ENCODE measurements at regions not wholly inside any gene's neighbourhood (a gene's known extent, or its start where the extent isn't known, plus 50 kb on each side); places are given as distances from the start of the nearest gene placed in this dataset.

DNA sequence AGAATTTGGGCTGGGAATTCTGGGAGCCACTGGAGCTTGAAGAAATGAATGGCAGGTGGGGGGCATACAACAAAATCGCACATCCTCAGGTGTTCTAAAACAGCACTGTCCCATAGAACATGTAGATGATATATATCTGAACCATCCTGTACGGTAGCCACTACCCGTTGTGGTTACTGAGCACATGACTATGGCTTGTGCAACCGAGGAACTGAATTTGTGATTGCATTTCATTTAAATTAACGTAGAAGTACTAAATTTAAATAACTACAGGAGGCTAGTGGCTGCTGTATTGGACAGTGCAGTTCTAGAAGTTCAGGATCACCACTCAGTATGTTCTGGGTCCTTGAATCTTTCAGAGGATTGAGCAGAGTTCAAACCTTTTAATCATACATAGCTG is 172.4 kb downstream of the PHETA1 start:
- no peak overlapping the region for H2AK5ac ChIP-seq (ENCODE audit: low read length)
- no peak overlapping the region for H2BK12ac ChIP-seq (ENCODE audit: low read length)
- no peak overlapping the region for H3K27ac ChIP-seq (ENCODE audit: low read depth, low read length)
- H3K9ac ChIP-seq (ENCODE audit: low read length): no peak overlapping the region
- no peak overlapping the region for H3K4me2 ChIP-seq (ENCODE audit: low read length)
- H4K8ac ChIP-seq (ENCODE audit: low read depth, low read length): no peak overlapping the region
- no peaks in the 10 kb centered on the region for H3K79me2 ChIP-seq (ENCODE audit: control insufficient read depth, insufficient read depth, low read length, poor library complexity)
- H4K12ac ChIP-seq (ENCODE audit: low read depth, low read length): no peak overlapping the region
- no peak overlapping the region for H3K18ac ChIP-seq (ENCODE audit: low read length)
- no peak overlapping the region for H2BK120ac ChIP-seq (ENCODE audit: insufficient read depth, low read length, poor library complexity)
- no peak overlapping the region for H3K4me3 ChIP-seq (ENCODE audit: low read depth, low read length)
- no peaks in the 10 kb centered on the region for H3K9me3 ChIP-seq (ENCODE audit: insufficient read depth, low read depth, low read length)
- H2BK5ac ChIP-seq (ENCODE audit: low read depth, low read length, poor library complexity): no peak overlapping the region
- WGBS (ENCODE audit: extremely low coverage, insufficient coverage, insufficient read length): no CpG with 5 or more reads among the region's 5 CpGs
- H2AFZ ChIP-seq (ENCODE audit: insufficient read depth, low read length, poor library complexity): no peak overlapping the region
- H3K4me1 ChIP-seq (ENCODE audit: control insufficient read depth in 1 of 2, insufficient read depth in 2 of 2, low read length in 2 of 2): no peaks in the 10 kb centered on the region
- H3K23ac ChIP-seq (ENCODE audit: low read length): no peak overlapping the region
- H3K27me3 ChIP-seq (ENCODE audit: insufficient read depth, low read length): no peaks in the 10 kb centered on the region
- no peak overlapping the region for H3K4ac ChIP-seq (ENCODE audit: low read depth, low read length)
- no peak overlapping the region for H4K91ac ChIP-seq (ENCODE audit: low read depth, low read length)
- no peak overlapping the region for H3K14ac ChIP-seq (ENCODE audit: low read length)
- no peaks in the 10 kb centered on the region for H3K36me3 ChIP-seq (ENCODE audit: control insufficient read depth in 1 of 2, insufficient read depth in 2 of 2, low read length in 2 of 2)
- DNase-seq: no peak
- H3K79me1 ChIP-seq (ENCODE audit: low read length): no peaks in the 10 kb centered on the region

DNA sequence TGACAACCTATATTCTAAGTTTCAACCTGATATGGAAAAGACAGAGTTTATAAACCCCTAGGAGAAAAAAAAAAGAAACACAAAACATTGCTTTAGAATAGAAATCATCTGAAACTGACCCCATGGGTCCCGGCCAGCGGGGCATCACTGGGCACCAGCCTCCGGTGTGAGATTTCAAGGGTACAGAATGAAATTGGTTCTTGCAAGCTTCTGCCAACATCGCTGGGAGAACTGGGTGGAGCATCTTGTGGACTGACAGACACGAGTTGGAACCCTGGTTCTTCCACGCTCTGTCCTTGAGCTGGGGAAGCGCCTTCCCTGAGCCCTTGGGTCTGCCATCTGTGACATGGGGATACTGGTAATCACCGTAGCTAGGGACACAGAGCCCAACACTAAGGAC is 173.6 kb downstream of the PHETA1 start:
- no peak for DNase-seq
- Histone ChIP-seq H3K4me1 (ENCODE audit: control insufficient read depth in 1 of 2, insufficient read depth in 2 of 2, low read length in 2 of 2) (no peaks in the 10 kb centered on the region), H3K79me1 (ENCODE audit: low read length) (no peaks in the 10 kb centered on the region), H2BK120ac (ENCODE audit: insufficient read depth, low read length, poor library complexity) (no peak overlapping the region), H2BK5ac (ENCODE audit: low read depth, low read length, poor library complexity) (no peak overlapping the region), H3K14ac (ENCODE audit: low read length) (no peak overlapping the region), H3K4ac (ENCODE audit: low read depth, low read length) (no peak overlapping the region), H4K12ac (ENCODE audit: low read depth, low read length) (no peak overlapping the region), H3K23ac (ENCODE audit: low read length) (no peak overlapping the region), H3K4me3 (ENCODE audit: low read depth, low read length) (no peak overlapping the region), H2AFZ (ENCODE audit: insufficient read depth, low read length, poor library complexity) (no peak overlapping the region), H2AK5ac (ENCODE audit: low read length) (no peak overlapping the region), H4K8ac (ENCODE audit: low read depth, low read length) (no peak overlapping the region), H2BK12ac (ENCODE audit: low read length) (no peak overlapping the region), H3K9ac (ENCODE audit: low read length) (no peak overlapping the region), H3K27ac (ENCODE audit: low read depth, low read length) (no peak overlapping the region), H3K9me3 (ENCODE audit: insufficient read depth, low read depth, low read length) (no peaks in the 10 kb centered on the region), H3K18ac (ENCODE audit: low read length) (no peak overlapping the region), H3K36me3 (ENCODE audit: control insufficient read depth in 1 of 2, insufficient read depth in 2 of 2, low read length in 2 of 2) (no peaks in the 10 kb centered on the region), H4K91ac (ENCODE audit: low read depth, low read length) (no peak overlapping the region), H3K27me3 (ENCODE audit: insufficient read depth, low read length) (no peaks in the 10 kb centered on the region), H3K79me2 (ENCODE audit: control insufficient read depth, insufficient read depth, low read length, poor library complexity) (no peaks in the 10 kb centered on the region), H3K4me2 (ENCODE audit: low read length) (no peak overlapping the region)
- no CpG with 5 or more reads among the region's 8 CpGs for WGBS (ENCODE audit: extremely low coverage, insufficient coverage, insufficient read length)

DNA sequence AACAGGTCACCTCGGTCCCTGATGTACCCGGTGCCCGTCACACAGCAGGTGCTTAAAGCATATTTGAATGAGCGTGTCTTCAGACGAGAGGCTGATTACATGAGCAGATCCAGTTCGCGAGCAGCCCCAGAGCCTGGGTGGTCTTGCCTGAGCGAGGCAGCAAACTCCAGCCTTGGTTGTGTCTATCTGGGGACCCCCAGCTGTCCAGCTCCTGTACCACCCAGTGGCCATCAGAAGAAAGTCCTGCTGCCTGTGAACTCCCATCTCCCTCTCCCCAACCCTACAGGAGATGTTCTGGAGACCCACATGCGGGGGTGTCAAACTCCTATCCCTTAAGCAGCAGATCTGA is 174.2 kb downstream of the PHETA1 start:
- WGBS (ENCODE audit: extremely low coverage, insufficient coverage, insufficient read length): no CpG with 5 or more reads among the region's 9 CpGs
- Histone ChIP-seq H4K8ac (ENCODE audit: low read depth, low read length) (no peak overlapping the region), H2AK5ac (ENCODE audit: low read length) (no peak overlapping the region), H3K36me3 (ENCODE audit: control insufficient read depth in 1 of 2, insufficient read depth in 2 of 2, low read length in 2 of 2) (no peaks in the 10 kb centered on the region), H3K79me2 (ENCODE audit: control insufficient read depth, insufficient read depth, low read length, poor library complexity) (no peaks in the 10 kb centered on the region), H3K14ac (ENCODE audit: low read length) (no peak overlapping the region), H2AFZ (ENCODE audit: insufficient read depth, low read length, poor library complexity) (no peak overlapping the region), H2BK12ac (ENCODE audit: low read length) (no peak overlapping the region), H3K27ac (ENCODE audit: low read depth, low read length) (no peak overlapping the region), H3K23ac (ENCODE audit: low read length) (no peak overlapping the region), H3K9ac (ENCODE audit: low read length) (no peak overlapping the region), H3K18ac (ENCODE audit: low read length) (no peak overlapping the region), H3K4ac (ENCODE audit: low read depth, low read length) (no peak overlapping the region), H4K91ac (ENCODE audit: low read depth, low read length) (no peak overlapping the region), H2BK120ac (ENCODE audit: insufficient read depth, low read length, poor library complexity) (no peak overlapping the region), H3K4me2 (ENCODE audit: low read length) (no peak overlapping the region), H3K4me3 (ENCODE audit: low read depth, low read length) (no peak overlapping the region), H3K79me1 (ENCODE audit: low read length) (no peaks in the 10 kb centered on the region), H4K12ac (ENCODE audit: low read depth, low read length) (no peak overlapping the region), H2BK5ac (ENCODE audit: low read depth, low read length, poor library complexity) (no peak overlapping the region), H3K4me1 (ENCODE audit: control insufficient read depth in 1 of 2, insufficient read depth in 2 of 2, low read length in 2 of 2) (no peaks in the 10 kb centered on the region), H3K27me3 (ENCODE audit: insufficient read depth, low read length) (no peaks in the 10 kb centered on the region), H3K9me3 (ENCODE audit: insufficient read depth, low read depth, low read length) (no peaks in the 10 kb centered on the region)
- no peak for DNase-seq

DNA sequence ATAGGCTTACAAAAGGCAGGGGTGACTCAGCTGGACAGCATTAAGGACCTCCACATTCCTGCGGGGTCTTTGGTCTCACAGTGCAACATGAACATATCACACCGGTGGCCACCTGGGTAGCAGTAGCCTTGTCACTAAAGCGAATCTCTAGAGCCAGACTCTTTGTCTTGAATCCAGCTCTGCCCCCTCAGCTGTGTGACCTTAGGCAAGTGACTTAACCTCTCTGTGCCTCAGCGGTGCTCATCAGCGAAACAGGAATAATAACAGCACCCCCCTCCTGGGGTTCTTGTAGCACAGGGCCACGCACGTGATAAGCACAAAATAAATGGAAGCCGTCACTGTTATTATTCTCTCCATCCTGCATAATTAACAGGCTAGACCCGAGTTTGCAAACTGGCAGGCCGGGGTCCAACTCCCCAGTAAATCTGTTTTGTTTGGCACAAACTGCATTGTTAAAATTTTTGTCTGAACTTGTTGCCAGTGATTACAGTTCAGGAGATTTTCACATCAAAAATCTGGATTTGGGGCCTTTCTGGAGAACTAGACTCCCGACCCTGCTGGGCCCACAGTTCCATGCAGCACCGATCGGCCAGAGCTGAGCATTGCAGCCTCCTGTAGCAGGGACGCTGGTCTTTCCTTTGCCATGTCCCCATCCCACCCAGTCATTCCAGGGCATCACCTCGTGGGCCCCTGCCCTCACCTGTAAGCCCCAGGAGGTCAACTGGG is 174.8 kb downstream of the PHETA1 start:
- no peaks in the 10 kb centered on the region for H3K9me3 ChIP-seq (ENCODE audit: insufficient read depth, low read depth, low read length)
- no peak overlapping the region for H3K23ac ChIP-seq (ENCODE audit: low read length)
- no peak overlapping the region for H3K14ac ChIP-seq (ENCODE audit: low read length)
- no peak overlapping the region for H3K27ac ChIP-seq (ENCODE audit: low read depth, low read length)
- no peak overlapping the region for H2BK120ac ChIP-seq (ENCODE audit: insufficient read depth, low read length, poor library complexity)
- no peaks in the 10 kb centered on the region for H3K79me1 ChIP-seq (ENCODE audit: low read length)
- H3K27me3 ChIP-seq (ENCODE audit: insufficient read depth, low read length): no peaks in the 10 kb centered on the region
- no CpG with 5 or more reads among the region's 15 CpGs for WGBS (ENCODE audit: extremely low coverage, insufficient coverage, insufficient read length)
- no peak overlapping the region for H2BK5ac ChIP-seq (ENCODE audit: low read depth, low read length, poor library complexity)
- H3K79me2 ChIP-seq (ENCODE audit: control insufficient read depth, insufficient read depth, low read length, poor library complexity): no peaks in the 10 kb centered on the region
- H3K9ac ChIP-seq (ENCODE audit: low read length): no peak overlapping the region
- no peak overlapping the region for H3K18ac ChIP-seq (ENCODE audit: low read length)
- H4K12ac ChIP-seq (ENCODE audit: low read depth, low read length): no peak overlapping the region
- no peak overlapping the region for H3K4ac ChIP-seq (ENCODE audit: low read depth, low read length)
- no peak overlapping the region for H2BK12ac ChIP-seq (ENCODE audit: low read length)
- no peak for DNase-seq
- no peak overlapping the region for H3K4me3 ChIP-seq (ENCODE audit: low read depth, low read length)
- H4K8ac ChIP-seq (ENCODE audit: low read depth, low read length): no peak overlapping the region
- no peaks in the 10 kb centered on the region for H3K36me3 ChIP-seq (ENCODE audit: control insufficient read depth in 1 of 2, insufficient read depth in 2 of 2, low read length in 2 of 2)
- no peak overlapping the region for H2AFZ ChIP-seq (ENCODE audit: insufficient read depth, low read length, poor library complexity)
- no peaks in the 10 kb centered on the region for H3K4me1 ChIP-seq (ENCODE audit: control insufficient read depth in 1 of 2, insufficient read depth in 2 of 2, low read length in 2 of 2)
- no peak overlapping the region for H3K4me2 ChIP-seq (ENCODE audit: low read length)
- no peak overlapping the region for H4K91ac ChIP-seq (ENCODE audit: low read depth, low read length)
- no peak overlapping the region for H2AK5ac ChIP-seq (ENCODE audit: low read length)
